HG02885 (cell line): ENCODE measurements at regions not wholly inside any gene's neighbourhood (a gene's known extent, or its start where the extent isn't known, plus 50 kb on each side); places are given as distances from the start of the nearest gene placed in this dataset.

ENCODE experiments used
- ATAC-seq: cut with Tn5 transposase; IDR thresholded peaks from one replicate; pipeline ENCODE4 v1.9.1; 2021; ENCODE audit warnings: mild to moderate bottlenecking; ENCODE audit not compliant: unreplicated experiment, poor library complexity

DNA sequence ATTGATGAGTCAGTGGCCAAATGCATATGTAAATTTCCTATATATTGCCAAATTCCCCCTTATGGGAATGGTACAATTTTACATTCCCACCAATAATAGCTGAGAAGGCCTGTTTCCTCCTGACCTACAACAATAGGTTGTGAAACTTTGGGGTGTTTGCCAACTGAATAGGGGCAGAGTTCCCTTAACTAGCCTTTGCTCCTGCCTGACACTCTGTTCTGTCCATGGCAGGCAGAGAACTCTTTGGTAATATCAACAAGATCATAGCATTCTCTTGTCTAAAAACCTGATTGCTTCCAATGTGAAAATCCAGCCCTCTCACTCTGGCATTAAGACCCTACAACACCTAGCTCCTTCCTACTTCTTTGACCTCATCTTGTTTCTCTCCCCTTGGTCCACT, 149.7 kb downstream of the HAPSTR1 start:
- no peak for ATAC-seq

- no peak for ATAC-seq
These were observed 156.7 kb downstream of the HAPSTR1 start for GRCh38 chr16:9248162-9248561.

- ATAC-seq, result no peak
These were observed 158.1 kb downstream of the HAPSTR1 start for GRCh38 chr16:9249534-9249933.

DNA sequence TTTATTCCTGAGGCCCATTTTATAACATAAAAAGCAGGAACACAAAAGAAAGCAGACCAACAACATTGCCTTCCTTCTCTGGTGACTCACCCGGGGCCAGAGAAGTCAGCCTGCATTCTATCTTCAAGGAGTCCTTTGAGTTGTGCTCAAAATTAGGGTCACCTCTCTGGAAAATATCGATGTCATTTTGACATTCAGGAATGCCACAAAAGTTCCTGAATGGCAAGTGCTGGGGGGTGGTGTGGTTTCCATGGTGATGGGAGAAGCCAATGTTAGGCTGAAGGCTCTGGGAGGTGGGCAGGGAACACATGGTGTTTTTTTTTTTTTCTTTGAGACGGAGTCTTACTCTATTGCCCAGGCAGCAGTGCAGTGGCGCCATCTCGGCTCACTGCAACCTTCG, 159.6 kb downstream of the HAPSTR1 start:
- no peak for ATAC-seq

DNA sequence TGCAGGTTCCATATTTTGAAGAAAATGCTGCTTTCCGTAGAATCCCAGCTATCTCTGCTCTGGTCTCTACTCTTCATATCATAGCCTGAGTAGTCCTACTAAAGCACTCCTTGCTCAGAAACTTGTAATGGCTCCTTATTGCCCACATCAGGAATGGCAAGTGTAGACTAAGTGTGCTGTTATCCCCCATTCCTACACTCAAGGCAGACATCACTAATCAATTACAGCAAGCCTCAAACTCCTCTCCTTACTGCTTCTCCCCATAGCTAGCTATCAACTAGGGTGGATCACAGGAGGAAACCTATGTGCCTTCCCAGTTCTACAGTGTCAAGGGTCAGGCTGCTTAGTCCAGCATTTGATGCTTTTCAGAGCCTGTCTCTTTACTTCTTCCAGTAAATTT, 163.4 kb downstream of the HAPSTR1 start:
- no peak for ATAC-seq

DNA sequence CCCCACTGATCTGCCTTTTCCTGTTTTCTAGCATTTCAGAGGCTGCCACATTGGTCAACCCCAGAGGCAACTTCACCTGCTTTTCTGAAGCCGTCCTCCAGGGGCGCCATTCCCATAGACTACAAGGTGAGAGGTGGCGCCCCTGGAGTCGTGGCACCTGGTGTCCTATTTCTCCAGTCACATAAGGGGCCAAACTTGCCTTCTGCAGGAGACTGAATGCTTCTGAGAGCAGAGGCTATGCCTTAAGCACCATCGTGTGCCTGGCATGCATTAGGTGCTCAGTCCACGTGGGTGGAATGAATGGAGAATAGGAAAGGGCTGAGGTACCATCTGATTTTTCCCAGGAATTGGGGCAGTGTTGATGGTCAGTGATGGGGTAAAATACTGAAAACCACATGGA, 164.8 kb downstream of the HAPSTR1 start:
- no peak for ATAC-seq

- no peak for ATAC-seq
These were observed 166.4 kb downstream of the HAPSTR1 start for GRCh38 chr16:9257843-9258242.

GRCh38 chr16:9258423-9259051, 167.1 kb downstream of the HAPSTR1 start:
- no peak for ATAC-seq

- no peak for ATAC-seq
These were observed 168.6 kb downstream of the HAPSTR1 start for GRCh38 chr16:9259914-9260608.

DNA sequence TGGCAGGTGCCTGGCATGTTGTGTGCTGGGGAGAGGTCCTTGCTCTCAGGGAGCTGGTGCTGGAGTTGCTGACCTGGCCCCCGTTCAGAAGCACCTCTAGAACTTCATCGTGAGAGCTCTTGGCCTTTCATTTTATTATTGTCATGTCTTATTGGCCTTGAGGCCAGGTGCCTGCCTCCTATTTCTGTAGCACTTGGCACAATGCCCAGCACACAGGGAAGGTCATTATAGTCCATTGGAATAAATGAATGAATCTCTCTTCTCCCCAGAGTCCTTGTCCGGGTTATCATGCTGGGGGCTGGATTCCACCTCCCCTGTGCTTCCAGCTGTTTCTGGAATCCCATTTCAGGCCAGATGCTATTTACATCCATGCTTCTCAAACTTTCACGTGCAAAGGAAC, 169.2 kb downstream of the HAPSTR1 start:
- no peak for ATAC-seq

- no peak for ATAC-seq
These were observed 169.9 kb downstream of the HAPSTR1 start for GRCh38 chr16:9261376-9261775.

DNA sequence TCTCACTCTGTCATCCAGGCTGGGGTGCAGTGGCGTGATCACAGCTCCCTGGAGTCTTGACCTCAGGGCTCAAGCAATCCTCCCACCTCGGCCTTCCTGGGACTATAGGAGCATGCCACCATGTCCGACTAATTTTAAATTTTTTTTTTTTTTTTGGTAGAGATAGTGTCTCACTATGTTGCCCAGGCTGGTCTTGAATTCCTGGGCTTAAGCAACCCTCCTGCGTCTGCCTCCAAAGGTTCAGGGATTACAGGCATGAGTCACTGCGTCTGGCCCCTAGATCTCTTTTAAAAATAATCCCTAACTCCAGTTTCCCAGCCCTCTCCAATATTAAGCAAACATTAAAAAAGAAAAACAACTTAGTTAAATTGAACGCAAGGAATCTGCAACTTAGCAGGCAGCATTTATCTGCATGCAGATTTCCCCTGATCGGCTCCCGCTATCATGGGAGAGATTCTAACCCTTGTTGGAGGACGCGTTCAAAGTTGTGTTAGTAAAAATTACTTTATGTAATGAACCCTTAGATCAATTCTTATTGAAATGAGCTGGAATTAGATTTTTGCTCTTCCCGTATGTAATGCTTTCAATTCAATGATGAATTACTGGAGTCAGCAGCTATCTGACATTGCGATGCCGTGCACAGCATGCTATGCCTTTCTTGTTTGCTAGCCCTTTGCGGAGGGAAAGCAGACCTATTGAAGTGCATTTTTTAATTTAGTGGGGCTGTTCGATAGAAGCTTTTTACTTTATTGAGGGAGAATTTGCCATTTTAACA, 171.7 kb downstream of the HAPSTR1 start:
- no peak for ATAC-seq

- ATAC-seq, result no peak
These were observed 172.6 kb downstream of the HAPSTR1 start for GRCh38 chr16:9264067-9264466.

DNA sequence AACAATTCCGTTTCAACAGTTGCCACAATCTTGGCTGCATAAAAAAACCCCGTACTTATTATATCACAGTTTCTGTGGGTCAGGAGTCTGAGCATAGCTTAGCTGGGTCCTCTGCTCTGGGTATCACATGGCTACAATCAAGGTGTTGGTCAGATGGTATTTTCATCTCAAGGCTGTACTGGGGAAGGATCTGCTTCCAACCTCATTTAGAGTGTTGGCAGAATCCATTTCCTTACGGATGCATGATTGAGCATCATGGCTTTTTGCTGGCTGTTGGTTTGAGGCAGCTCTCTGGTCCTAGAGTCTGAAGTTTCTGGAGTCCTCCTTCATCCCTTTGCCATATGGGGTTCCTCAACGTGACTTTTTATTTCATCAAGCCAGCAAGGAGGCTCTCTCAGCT, 177.0 kb downstream of the HAPSTR1 start:
- ATAC-seq, result no peak

GRCh38 chr16:9270424-9270823, 179.0 kb downstream of the HAPSTR1 start:
- no peak for ATAC-seq

DNA sequence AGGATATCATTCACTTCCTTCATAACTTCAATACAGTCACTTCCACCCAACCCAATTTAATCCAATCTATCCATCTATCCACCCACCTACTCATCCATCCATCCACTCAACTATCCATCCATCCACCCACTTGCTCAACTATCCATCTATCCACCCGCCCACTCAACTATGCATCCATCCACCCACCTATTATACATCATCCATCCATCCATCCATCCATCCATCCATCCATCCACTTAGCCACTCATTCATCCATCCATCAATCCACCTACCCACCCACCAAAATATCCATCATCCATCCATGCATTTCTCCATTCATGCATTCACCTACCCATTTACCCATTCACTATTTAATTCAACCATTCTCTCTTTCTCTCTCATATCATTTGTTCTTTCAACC, 179.5 kb downstream of the HAPSTR1 start:
- ATAC-seq, result no peak

DNA sequence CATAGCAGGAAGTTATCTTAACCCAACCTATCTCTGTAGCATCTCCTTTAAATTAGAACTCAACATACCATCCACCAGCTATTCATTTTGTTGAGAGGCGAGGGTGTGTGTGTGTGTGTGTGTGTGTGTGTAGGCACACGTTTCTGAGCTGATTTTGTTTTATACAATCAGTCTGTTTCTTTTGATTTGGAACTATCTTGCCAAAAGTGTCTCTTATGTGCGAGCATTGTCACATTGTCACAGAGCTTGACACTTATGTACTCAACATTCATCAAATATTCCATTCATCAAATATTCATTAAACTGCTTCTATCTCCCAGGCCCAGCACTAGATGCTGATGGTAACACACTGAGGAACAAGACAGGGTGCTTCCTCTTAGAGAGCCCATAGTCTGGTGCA, 180.4 kb downstream of the HAPSTR1 start:
- no peak for ATAC-seq

DNA sequence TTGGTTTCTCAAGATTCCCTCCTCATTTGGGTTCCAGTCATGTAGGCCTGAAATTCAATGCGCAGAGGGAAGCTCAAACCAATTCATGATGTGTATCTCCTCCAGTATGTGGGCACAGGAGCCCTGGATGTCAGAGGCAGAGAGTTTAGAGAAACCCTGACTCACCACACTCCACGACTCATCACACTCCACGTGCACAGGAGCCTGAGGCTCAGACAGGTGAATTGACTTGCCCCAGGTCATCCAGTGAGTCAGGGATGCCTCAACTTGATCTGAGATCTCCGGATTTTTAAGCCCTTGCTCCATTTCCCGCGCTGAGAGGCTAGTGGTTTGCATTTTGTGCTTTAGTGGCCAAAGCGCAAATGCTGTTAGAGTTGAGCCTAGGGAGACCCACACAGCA, 183.9 kb downstream of the HAPSTR1 start:
- no peak for ATAC-seq

DNA sequence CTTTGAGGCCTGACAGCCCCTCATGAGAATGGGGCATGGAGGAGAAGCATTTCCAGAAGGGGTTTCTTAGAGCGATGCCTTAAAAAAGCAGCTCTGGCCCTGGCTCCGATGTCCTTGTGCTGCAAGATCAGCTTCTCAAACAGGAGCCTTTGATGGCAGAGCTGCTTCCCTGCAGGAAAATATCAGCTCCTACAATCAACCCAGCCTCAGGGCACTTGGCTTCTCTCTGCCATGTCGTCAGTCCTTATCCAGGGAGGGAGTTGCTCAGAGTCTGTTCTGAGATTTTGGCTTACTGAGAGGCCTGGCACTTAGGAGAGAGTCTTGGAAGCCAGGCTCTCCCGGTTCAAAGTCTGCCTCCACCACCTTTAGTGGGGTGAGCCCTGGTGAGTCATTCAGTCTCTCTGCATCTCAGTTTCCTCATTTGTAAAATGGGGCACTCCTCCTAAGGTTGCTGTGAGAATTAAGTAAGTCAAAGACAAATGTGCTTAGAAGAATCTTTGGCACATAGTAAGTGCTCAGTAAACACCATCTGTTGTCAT, 184.4 kb downstream of the HAPSTR1 start:
- ATAC-seq, result no peak

DNA sequence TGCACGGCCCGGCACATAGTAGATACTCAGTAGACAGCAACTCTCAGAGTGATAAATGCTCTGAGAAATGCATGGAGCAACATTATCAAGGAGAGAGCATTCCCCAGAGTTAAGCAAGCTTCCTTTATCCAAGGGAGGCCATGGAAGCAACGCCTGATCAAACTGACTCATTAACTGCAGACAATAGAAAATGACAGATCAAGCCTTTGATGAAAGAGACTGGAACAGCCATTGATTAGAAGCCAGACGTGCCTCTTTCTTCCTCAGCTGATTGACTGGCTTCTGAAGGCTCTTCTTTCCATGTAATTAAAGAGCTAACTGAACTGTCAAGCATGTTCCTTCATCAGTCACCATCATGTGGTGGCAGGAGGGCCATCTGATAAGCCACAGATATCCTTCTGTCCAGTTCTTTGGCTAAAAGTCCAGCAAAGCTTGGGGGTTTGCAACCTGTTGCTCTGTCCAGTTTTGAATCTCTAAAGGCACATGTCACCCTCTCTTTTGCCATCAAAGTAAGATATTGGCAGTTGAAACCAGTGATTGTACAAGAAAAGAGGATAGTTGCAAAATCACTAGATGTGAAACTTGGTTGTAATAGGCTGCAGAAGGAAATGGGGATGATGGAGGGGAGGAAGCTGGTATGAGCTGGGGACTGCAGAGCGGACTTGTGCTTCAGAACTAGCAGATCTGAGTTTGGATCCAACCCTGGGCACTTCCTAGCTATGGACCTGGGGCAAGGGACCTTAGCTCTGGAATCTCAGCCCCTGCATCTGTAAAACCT, 188.0 kb downstream of the HAPSTR1 start:
- ATAC-seq, result no peak

GRCh38 chr16:9280069-9280466, 188.6 kb downstream of the HAPSTR1 start:
- ATAC-seq, result no peak
